ENCODE measurements at regions not wholly inside any gene's neighbourhood (a gene's known extent, or its start where the extent isn't known, plus 50 kb on each side); places are given as distances from the start of the nearest gene placed in this dataset.

GRCh38 chr4:124933521-124933920 is 221.0 kb upstream of the ANKRD50 start:
- no peak for TF ChIP-seq CTCF (IDR thresholded peaks at IDR 0.05)
- TF ChIP-seq ZFX (IDR thresholded peaks at IDR 0.05; ENCODE audit: borderline replicate concordance): no peak
